AG04450 (cell line): ENCODE measurements at regions not wholly inside any gene's neighbourhood (a gene's known extent, or its start where the extent isn't known, plus 50 kb on each side); places are given as distances from the start of the nearest gene placed in this dataset.

ENCODE experiments used
- CTCF ChIA-PET: fragments of 300-600, 350-600 bp; formaldehyde crosslinking; extraction: SDS; loops from one replicate; lab custom pipeline; 2022; ENCODE audit warnings: antibody characterized with exemption, inconsistent platforms; lab: Charles Lee
- POLR2A ChIA-PET: fragments of 350-600 bp; formaldehyde crosslinking; extraction: SDS; loops from one replicate; lab custom pipeline; 2021; ENCODE audit warnings: antibody characterized with exemption, inconsistent platforms; lab: Yijun Ruan, JAX
- DNase-seq: peaks from one replicate; pipeline ENCODE4 v3.0.0-alpha.2; 2011; ENCODE audit warnings: low read depth, low spot score
- H3K27ac ChIP-seq: one replicate; pipeline ENCODE4 v1.5.1; 2012; ENCODE audit warnings: low read depth, low read length, control low read depth
- H3K27me3 ChIP-seq: one replicate; pipeline ENCODE4 v1.6.0; 2012; ENCODE audit warnings: low read length; ENCODE audit not compliant: control insufficient read depth, insufficient read depth
- H3K4me3 ChIP-seq: 2 replicates; pipeline ENCODE4 v1.5.1; 2011; ENCODE audit warnings: mild to moderate bottlenecking, low read depth, low read length, control low read depth
- H3K9me3 ChIP-seq: 2 replicates; pipeline ENCODE4 v1.5.1; 2012; ENCODE audit warnings: low read length; ENCODE audit not compliant: control insufficient read depth, insufficient read depth
- CTCF ChIP-seq: IDR thresholded peaks from 2 replicates; pipeline ENCODE4 v1.5.1; 2011; ENCODE audit warnings: low read depth, low read length, control low read depth, inconsistent platforms

GRCh38 chr22:27262361-27262760 is 539.2 kb downstream of the MN1 start:
- ChIA-PET POLR2A (no interaction called here), CTCF (no interaction called here)
- TF ChIP-seq CTCF: no peak
- Histone ChIP-seq H3K27me3 (peaks cover 34% of the 10 kb centered on the region), H3K9me3 (peaks cover 4% of the 10 kb centered on the region; the same call in 1 of the 2 replicates), H3K27ac (no peak overlapping the region), H3K4me3 (no peak overlapping the region)
- DNase-seq: no peak

- TF ChIP-seq CTCF: no peak
- no peak for DNase-seq
- no peak overlapping the region for H3K27ac ChIP-seq
- POLR2A ChIA-PET: no interaction called here
- CTCF ChIA-PET: no interaction called here
- H3K9me3 ChIP-seq: peaks cover 4% of the 10 kb centered on the region; the same call in 1 of the 2 replicates
- peaks cover 30% of the 10 kb centered on the region for H3K27me3 ChIP-seq
- no peak overlapping the region for H3K4me3 ChIP-seq
Measured at GRCh38 chr22:27264184-27264583, 537.4 kb downstream of the MN1 start.

- H3K27ac ChIP-seq: no peak overlapping the region
- no peak for TF ChIP-seq CTCF
- CTCF ChIA-PET: no interaction called here
- H3K27me3 ChIP-seq: peaks cover 41% of the 10 kb centered on the region
- no peak overlapping the region for H3K4me3 ChIP-seq
- POLR2A ChIA-PET: no interaction called here
- no peak for DNase-seq
- peaks cover 4% of the 10 kb centered on the region for H3K9me3 ChIP-seq
Measured at GRCh38 chr22:27267145-27267544, 534.4 kb downstream of the MN1 start.

GRCh38 chr22:27269751-27270543 is 531.6 kb downstream of the MN1 start:
- CTCF ChIA-PET: no interaction called here
- no peak for TF ChIP-seq CTCF
- DNase-seq: no peak

GRCh38 chr22:27270818-27271510 is 530.6 kb downstream of the MN1 start:
- no peak overlapping the region for H3K4me3 ChIP-seq
- ChIA-PET CTCF (no interaction called here), POLR2A (interaction anchor here (0.8 kb wide), 1 partner anchor 32 kb away, joined by 3 read pairs; no protein-coding TSS in a partner anchor)
- no peak overlapping the region for H3K27ac ChIP-seq
- no peaks in the 10 kb centered on the region; the same call in 1 of the 2 replicates for H3K9me3 ChIP-seq
- no peak for TF ChIP-seq CTCF
- H3K27me3 ChIP-seq: peaks cover 51% of the 10 kb centered on the region
- DNase-seq: no peak

More at GRCh38 chr22:27269751-27270543, 531.6 kb downstream of the MN1 start:
- Histone ChIP-seq H3K4me3 (no peak overlapping the region), H3K27ac (no peak overlapping the region), H3K27me3 (peaks cover 51% of the 10 kb centered on the region), H3K9me3 (no peaks in the 10 kb centered on the region; the same call in 1 of the 2 replicates)
- POLR2A ChIA-PET: interaction anchor here (0.8 kb wide), 1 partner anchor 31 kb away, joined by 3 read pairs; no protein-coding TSS in a partner anchor
